H1 (cell line): ENCODE measurements at regions not wholly inside any gene's neighbourhood (a gene's known extent, or its start where the extent isn't known, plus 50 kb on each side); places are given as distances from the start of the nearest gene placed in this dataset.

Experiments
- CTCF ChIA-PET: fragments of 300-600 bp; sonication (Branson Sonifier 250); formaldehyde crosslinking; loops from one replicate; lab custom pipeline; 2021; ENCODE audit not compliant: partially characterized antibody; lab: Charles Lee
- POLR2A ChIA-PET: fragments of 300-600 bp; sonication (Branson Sonifier 250); formaldehyde crosslinking; loops from one replicate; lab custom pipeline; 2021; ENCODE audit warnings: inconsistent platforms; ENCODE audit not compliant: partially characterized antibody; lab: Charles Lee
- DNase-seq, 2 experiments: peaks; one replicate each; pipeline versions ENCODE4 v3.0.0 to v3.0.0-alpha.2; 2010 to 2022; ENCODE audit warnings: low spot score in 2 of 2, low read depth in 1 of 2, mixed read lengths in 1 of 2
- FAIRE-seq: peaks from 2 replicates; lab custom pipeline; 2011; peaks lifted over from hg19 to GRCh38; lab: Jason Lieb, UNC
- H2AFZ ChIP-seq: 2 replicates; pipeline ENCODE4 v1.8.1; 2012; ENCODE audit warnings: low read length, inconsistent platforms
- H2AK5ac ChIP-seq: 2 replicates; pipeline ENCODE4 v1.6.1; 2013; ENCODE audit warnings: low read depth, low read length
- H2BK120ac ChIP-seq: replicated peaks from 2 replicates; pipeline ENCODE3; 2013; ENCODE audit warnings: low read depth, low read length, inconsistent platforms
- H2BK12ac ChIP-seq: 2 replicates; pipeline ENCODE4 v1.6.1; 2013; ENCODE audit warnings: low read depth, low read length
- H2BK15ac ChIP-seq: 2 replicates; pipeline ENCODE4 v1.6.1; 2013; ENCODE audit warnings: low read length
- H2BK20ac ChIP-seq: 2 replicates; pipeline ENCODE4 v1.6.1; 2013; ENCODE audit warnings: low read length
- H2BK5ac ChIP-seq: 2 replicates; pipeline ENCODE4 v1.6.1; 2013; ENCODE audit warnings: low read depth, low read length
- H3K14ac ChIP-seq: 2 replicates; pipeline ENCODE4 v1.6.1; 2013; ENCODE audit warnings: inconsistent platforms; ENCODE audit not compliant: insufficient read length
- H3K18ac ChIP-seq: 2 replicates; pipeline ENCODE4 v1.6.1; 2013; ENCODE audit warnings: low read length; ENCODE audit errors: extremely low read depth
- H3K23ac ChIP-seq: 2 replicates; pipeline ENCODE4 v1.6.1; 2013; ENCODE audit warnings: inconsistent platforms; ENCODE audit not compliant: insufficient read length
- H3K23me2 ChIP-seq: 2 replicates; pipeline ENCODE4 v1.6.1; 2013; ENCODE audit warnings: low read depth, low read length
- H3K27ac ChIP-seq: 2 replicates; pipeline ENCODE4 v1.6.1; 2011; ENCODE audit warnings: low read depth, low read length, inconsistent platforms
- H3K27me3 ChIP-seq, 4 experiments: replicated peaks in 1 of 4; 1 replicate in 1 of 4; 2 replicates in 3 of 4; pipeline versions ENCODE4 v1.6.1 to v1.8.1; 2011 to 2013; ENCODE audit warnings: low read length in 3 of 4, mild to moderate bottlenecking in 3 of 4, inconsistent platforms in 2 of 4, mixed read lengths in 2 of 4, moderate library complexity in 1 of 4; ENCODE audit not compliant: control insufficient read depth in 3 of 4, insufficient read depth in 3 of 4; ENCODE audit errors: extremely low read depth in 1 of 4
- H3K36me3 ChIP-seq, 4 experiments: 2 replicates each; pipeline versions ENCODE4 v1.6.1 to v1.8.1; 2011 to 2013; ENCODE audit warnings: mild to moderate bottlenecking in 4 of 4, low read length in 3 of 4, moderate library complexity in 2 of 4, control low read depth in 1 of 4, inconsistent platforms in 1 of 4; ENCODE audit not compliant: insufficient read depth in 4 of 4, control insufficient read depth in 2 of 4
- H3K4ac ChIP-seq: replicated peaks from 2 replicates; pipeline ENCODE3; 2013; ENCODE audit warnings: low read length, low read depth, mixed read lengths, inconsistent platforms; ENCODE audit not compliant: insufficient read length
- H3K4me1 ChIP-seq, 4 experiments: replicated peaks in 1 of 4; 1 replicate in 1 of 4; 2 replicates in 3 of 4; pipeline versions ENCODE4 v1.6.1 to v1.8.1; 2011 to 2013; ENCODE audit warnings: low read length in 3 of 4, inconsistent platforms in 2 of 4, mixed read lengths in 1 of 4; ENCODE audit not compliant: insufficient read depth in 4 of 4, control insufficient read depth in 3 of 4
- H3K4me2 ChIP-seq, 2 experiments: 2 replicates each; pipeline versions ENCODE4 v1.6.1 to v1.8.1; 2011 to 2013; ENCODE audit warnings: low read depth in 2 of 2, low read length in 2 of 2, control low read depth in 1 of 2, inconsistent platforms in 1 of 2, mild to moderate bottlenecking in 1 of 2; ENCODE audit not compliant: insufficient read depth in 1 of 2
- H3K4me3 ChIP-seq, 4 experiments: fragments of 200-600, 300-600 bp in 1 of 4; sonication (generic), shearing (Covaris generic), sonication (Bioruptor Twin) in 1 of 4; 2 replicates each; pipeline versions ENCODE4 v1.5.1 to v1.8.1; 2011 to 2016; ENCODE audit warnings: low read length in 4 of 4, low read depth in 3 of 4, control low read depth in 2 of 4, inconsistent platforms in 2 of 4, mild to moderate bottlenecking in 2 of 4, mixed read lengths in 1 of 4, moderate library complexity in 1 of 4; ENCODE audit not compliant: insufficient read depth in 2 of 4; ENCODE audit errors: extremely low read depth in 1 of 4
- H3K56ac ChIP-seq: replicated peaks from 2 replicates; pipeline ENCODE3; 2013; ENCODE audit warnings: low read depth, mild to moderate bottlenecking, mixed read lengths, low read length, inconsistent platforms; ENCODE audit not compliant: insufficient read length
- H3K79me1 ChIP-seq: 2 replicates; pipeline ENCODE4 v1.6.1; 2013; ENCODE audit warnings: low read depth, low read length, control low read depth
- H3K79me2 ChIP-seq, 2 experiments: 2 replicates each; pipeline versions ENCODE4 v1.6.1 to v1.8.1; 2012 to 2013; ENCODE audit warnings: low read length in 2 of 2, mild to moderate bottlenecking in 2 of 2, inconsistent platforms in 1 of 2; ENCODE audit not compliant: insufficient read depth in 2 of 2, control insufficient read depth in 1 of 2
- H3K9ac ChIP-seq, 4 experiments: replicated peaks in 1 of 4; 1 replicate in 1 of 4; 2 replicates in 3 of 4; pipeline versions ENCODE4 v1.6.1 to v1.8.1; 2011 to 2013; ENCODE audit warnings: low read depth in 3 of 4, low read length in 3 of 4, control low read depth in 2 of 4, mild to moderate bottlenecking in 2 of 4, moderate library complexity in 2 of 4, inconsistent platforms in 1 of 4; ENCODE audit errors: extremely low read depth in 1 of 4
- H3K9me3 ChIP-seq, 2 experiments: 2 replicates each; pipeline versions ENCODE4 v1.6.1 to v1.8.1; 2012 to 2013; ENCODE audit warnings: mild to moderate bottlenecking in 2 of 2, moderate library complexity in 2 of 2, control low read depth in 1 of 2, inconsistent platforms in 1 of 2, low read depth in 1 of 2, low read length in 1 of 2, mixed read lengths in 1 of 2; ENCODE audit not compliant: insufficient read depth in 2 of 2
- H4K20me1 ChIP-seq, 2 experiments: replicated peaks in 1 of 2; 2 replicates each; pipeline versions ENCODE3 to v1.8.1; 2011 to 2013; ENCODE audit warnings: inconsistent platforms in 2 of 2, low read length in 2 of 2, mild to moderate bottlenecking in 1 of 2; ENCODE audit not compliant: insufficient read depth in 2 of 2, control insufficient read depth in 1 of 2
- H4K5ac ChIP-seq: 2 replicates; pipeline ENCODE4 v1.6.1; 2013; ENCODE audit warnings: low read length, low read depth, mixed read lengths, inconsistent platforms; ENCODE audit not compliant: insufficient read length
- H4K8ac ChIP-seq: 2 replicates; pipeline ENCODE4 v1.8.0; 2013; ENCODE audit warnings: mild to moderate bottlenecking, moderate library complexity, low read length, inconsistent platforms; ENCODE audit not compliant: insufficient read depth; ENCODE audit errors: extremely low read depth
- H4K91ac ChIP-seq: replicated peaks from 2 replicates; pipeline ENCODE3; 2013; ENCODE audit warnings: low read length, mixed read lengths, inconsistent platforms; ENCODE audit not compliant: insufficient read length
- BACH1 ChIP-seq: IDR thresholded peaks from 2 replicates; pipeline ENCODE4 v1.6.1; 2012; ENCODE audit warnings: low read length, improper control_type of control experiment
- GABPA ChIP-seq: IDR thresholded peaks from 2 replicates; pipeline ENCODE4 v1.6.1; 2011; ENCODE audit warnings: mild to moderate bottlenecking, low read length, moderate library complexity, borderline replicate concordance; ENCODE audit not compliant: insufficient read depth
- GTF2F1 ChIP-seq: IDR thresholded peaks from 2 replicates; pipeline ENCODE4 v1.6.1; 2012; ENCODE audit warnings: low read depth, low read length, improper control_type of control experiment, borderline replicate concordance
- KDM4A ChIP-seq: IDR thresholded peaks from one replicate; pipeline ENCODE4 v1.7.1; 2012; ENCODE audit warnings: low read depth, mild to moderate bottlenecking, moderate library complexity, low read length, inconsistent platforms; ENCODE audit not compliant: severe bottlenecking
- PHF8 ChIP-seq: fragments of 200-600 bp; sonication (generic); conservative IDR thresholded peaks from 2 replicates; pipeline ENCODE4 v1.7.1; 2012; ENCODE audit warnings: low read depth, mild to moderate bottlenecking, inconsistent platforms, low read length, moderate library complexity
- POLR2AphosphoS5 ChIP-seq: IDR thresholded peaks from 2 replicates; pipeline ENCODE4 v1.6.1; 2011; ENCODE audit warnings: low read depth, low read length
- POU5F1 ChIP-seq: IDR thresholded peaks from 2 replicates; pipeline ENCODE4 v1.6.1; 2011; ENCODE audit warnings: low read depth, mild to moderate bottlenecking, low read length, moderate library complexity
- SIRT6 ChIP-seq: IDR thresholded peaks from one replicate; pipeline ENCODE4 v1.7.1; 2012; ENCODE audit warnings: low read length, inconsistent platforms
- TAF7 ChIP-seq: optimal IDR thresholded peaks from 2 replicates; pipeline ENCODE3; 2011; ENCODE audit warnings: low read depth, mild to moderate bottlenecking, inconsistent platforms, low read length, moderate library complexity, borderline replicate concordance
- WGBS, 2 experiments: shearing (Covaris generic) in 1 of 2; methylation state at CpG; one replicate each; pipeline versions ENCODE4 v1.1.6 to v1.1.7; 2013 to 2015; ENCODE audit warnings: low lambda C conversion rate in 2 of 2, mixed read lengths in 2 of 2, inconsistent platforms in 1 of 2, low coverage in 1 of 2, missing lambda C conversion rate in 1 of 2; ENCODE audit not compliant: insufficient replicate concordance in 2 of 2, insufficient coverage in 1 of 2, insufficient read length in 1 of 2; ENCODE audit errors: extremely low coverage in 1 of 2, missing lambda C conversion rate in 1 of 2; 5-methylcytosine and 5-hydroxymethylcytosine counted together
- TF ChIP-seq, protein P1 (sequence below): IDR thresholded peaks from 2 replicates; pipeline ENCODE4 v1.6.1; 2012; ENCODE audit warnings: inconsistent platforms

DNA sequence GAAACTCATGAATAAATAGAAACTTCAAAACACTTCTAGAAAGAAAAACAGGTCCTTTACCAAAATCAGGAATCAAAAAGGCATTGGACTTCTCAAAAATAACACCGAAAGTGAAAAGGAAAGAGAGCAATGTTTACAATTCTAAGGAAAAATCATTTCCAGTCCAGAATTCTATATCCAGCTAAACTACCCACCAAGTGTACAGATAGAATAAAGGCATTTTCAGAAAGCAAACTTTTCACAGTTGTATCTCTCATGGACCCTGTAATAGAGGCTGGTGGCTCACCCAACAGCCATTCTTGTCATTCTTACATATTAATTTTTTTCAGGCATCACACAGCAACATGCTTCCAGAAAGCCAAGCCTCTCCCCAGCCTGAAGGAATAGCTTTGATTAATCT, 63.7 kb downstream of the FOXD1 start:
- Histone ChIP-seq H3K9me3 (peaks cover 4 to 13% of the 10 kb centered on the region in 2 experiments; a peak in 2 of 4 replicates), H3K23ac (no peak overlapping the region), H3K36me3 (no peaks in the 10 kb centered on the region), H2AK5ac (no peak overlapping the region), H2BK20ac (no peak overlapping the region), H4K20me1 (no peaks in the 10 kb centered on the region), H3K56ac (no peak overlapping the region), H3K27me3 (peaks cover 18 to 40% (median 33%) of the 10 kb centered on the region in 4 experiments), H3K27ac (no peak overlapping the region), H3K4me2 (no peak overlapping the region), H3K18ac (no peak overlapping the region), H3K4ac (no peak overlapping the region), H3K23me2 (no peaks in the 10 kb centered on the region; the same call in 1 of the 2 replicates), H4K8ac (no peak overlapping the region), H4K91ac (no peak overlapping the region), H3K4me1 (no peaks in the 10 kb centered on the region; a peak in 3 of 7 replicates), H3K79me1 (no peaks in the 10 kb centered on the region), H4K5ac (no peak overlapping the region), H2BK15ac (no peak overlapping the region), H2BK5ac (no peak overlapping the region), H2BK12ac (no peak overlapping the region), H2AFZ (no peak overlapping the region), H2BK120ac (no peak overlapping the region), H3K79me2 (no peaks in the 10 kb centered on the region), H3K9ac (no peak overlapping the region), H3K4me3 (no peak overlapping the region), H3K14ac (no peak overlapping the region)
- CTCF ChIA-PET: interaction anchor here (1.2 to 1.6 kb wide), 2 partner anchors 12 to 22 kb away, joined by 3 to 5 read pairs; no protein-coding TSS in a partner anchor
- FAIRE-seq (no peak), DNase-seq (no peak)
- WGBS, 2 experiments: 89% methylated on average over 1 of the region's 1 CpG; no CpG with 5 or more reads in 1 of the 2 experiments
- no peak for TF ChIP-seq POU5F1
- TF ChIP-seq KDM4A: no peak
- no peak for TF ChIP-seq PHF8
- TF ChIP-seq TAF7: no peak
- no peak for TF ChIP-seq POLR2AphosphoS5
- no peak for TF ChIP-seq GABPA
- TF ChIP-seq BACH1: no peak
- TF ChIP-seq GTF2F1: no peak
- TF ChIP-seq SIRT6: no peak
- TF ChIP-seq, protein P1, sequence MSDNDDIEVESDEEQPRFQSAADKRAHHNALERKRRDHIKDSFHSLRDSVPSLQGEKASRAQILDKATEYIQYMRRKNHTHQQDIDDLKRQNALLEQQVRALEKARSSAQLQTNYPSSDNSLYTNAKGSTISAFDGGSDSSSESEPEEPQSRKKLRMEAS: no peak
- POLR2A ChIA-PET: no interaction called here
